HG02571 (cell line): ENCODE measurements at regions not wholly inside any gene's neighbourhood (a gene's known extent, or its start where the extent isn't known, plus 50 kb on each side); places are given as distances from the start of the nearest gene placed in this dataset.
"Not testable (repeated sequence)": the region's sequence is repeated elsewhere in the genome, so short reads cannot be mapped to it uniquely, and the experiment has no call there.

Experiments used
- ATAC-seq: cut with Tn5 transposase; IDR thresholded peaks from one replicate; pipeline ENCODE4 v1.9.1; 2021; ENCODE audit warnings: mild to moderate bottlenecking, moderate library complexity; ENCODE audit not compliant: unreplicated experiment

DNA sequence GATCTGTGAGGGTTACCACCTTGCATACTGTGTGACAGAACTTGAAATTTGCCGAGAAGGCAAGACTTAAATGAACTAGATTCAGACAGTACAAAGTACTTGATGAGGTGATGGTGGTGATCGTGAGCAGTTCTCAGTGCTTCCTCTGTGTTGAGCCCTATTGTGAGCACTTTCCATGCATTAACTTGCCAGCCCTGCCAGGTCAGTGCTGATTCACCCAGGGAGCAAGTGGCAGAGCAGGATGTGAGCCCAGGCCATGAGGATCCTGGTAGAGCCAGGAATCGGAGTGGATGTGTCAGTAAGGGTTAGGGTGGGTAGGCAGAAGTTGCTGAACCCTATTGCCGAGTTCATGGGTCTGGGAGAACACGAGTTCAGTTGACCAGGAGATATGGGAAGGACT lies 4545.7 kb upstream of the TPTE start:
- not testable (repeated sequence) for ATAC-seq

DNA sequence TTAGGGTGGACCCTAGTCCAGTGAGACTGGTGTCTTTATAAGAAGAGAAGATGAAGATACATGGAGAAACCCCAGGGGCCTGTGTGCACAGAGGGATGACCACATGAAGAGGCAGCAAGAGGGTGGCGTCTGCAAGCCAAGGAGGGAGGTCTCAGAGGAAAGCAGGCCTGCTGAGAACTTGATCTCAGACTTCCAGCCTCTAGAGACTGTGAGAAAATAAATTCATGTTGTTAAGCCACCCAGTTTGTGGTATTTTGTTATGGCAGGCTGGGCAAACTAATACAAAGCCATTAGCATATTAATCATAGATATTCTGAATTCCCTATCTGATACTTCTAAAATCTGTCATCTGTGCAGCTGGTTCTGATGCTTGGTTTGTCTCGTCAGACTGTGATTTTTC lies 4523.8 kb upstream of the TPTE start:
- not testable (repeated sequence) for ATAC-seq

DNA sequence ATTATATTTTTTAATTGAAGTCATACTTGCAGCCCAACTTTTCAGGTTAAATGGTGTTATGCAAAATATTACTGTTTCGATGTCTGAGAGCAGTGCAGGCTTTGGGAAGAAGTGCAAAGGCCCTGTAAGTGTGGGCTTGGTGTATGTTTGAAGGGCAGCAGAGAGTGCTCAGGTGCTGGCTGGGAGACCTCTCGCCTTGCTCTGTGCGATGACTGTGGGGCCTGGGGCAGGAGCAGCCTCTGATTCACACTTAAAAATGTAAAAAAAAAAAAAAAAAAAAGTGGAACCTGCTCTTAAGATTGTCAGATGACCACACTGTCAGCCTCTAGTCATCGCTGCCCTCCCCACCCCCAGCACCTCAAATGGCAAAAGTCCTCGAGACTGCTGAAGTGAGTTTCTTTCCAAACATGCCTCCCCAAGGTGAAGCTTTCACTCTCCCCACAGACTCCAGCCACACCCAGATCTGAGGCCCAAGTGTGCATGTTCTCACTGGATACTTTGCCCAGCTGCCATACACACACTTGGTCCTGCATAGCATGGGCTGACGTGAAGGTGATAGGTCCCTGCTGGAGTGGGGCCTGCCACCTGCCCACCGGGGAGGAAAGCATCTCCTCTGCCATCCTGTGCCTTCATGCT lies 4505.8 kb upstream of the TPTE start:
- ATAC-seq: not testable (repeated sequence)

DNA sequence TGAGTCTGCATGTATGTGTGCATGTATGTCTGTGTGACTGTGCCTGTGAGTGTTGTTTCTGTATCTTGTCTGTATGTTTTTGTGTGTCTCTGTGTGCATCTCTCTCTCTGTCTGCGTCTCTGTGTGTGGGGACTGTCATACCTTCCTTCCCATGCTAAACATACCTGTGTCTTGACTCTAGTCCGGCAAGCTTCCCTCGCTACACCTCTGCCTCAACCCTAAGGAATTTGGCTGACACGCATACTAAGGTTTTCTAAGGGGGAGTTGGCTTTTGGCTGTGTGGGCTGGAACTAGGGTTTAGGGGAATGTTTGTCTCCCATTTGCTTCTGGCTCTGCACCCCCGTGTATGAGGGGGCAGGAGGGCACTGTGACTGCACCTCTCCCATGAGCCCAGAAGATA lies 4500.9 kb upstream of the TPTE start:
- not testable (repeated sequence) for ATAC-seq

DNA sequence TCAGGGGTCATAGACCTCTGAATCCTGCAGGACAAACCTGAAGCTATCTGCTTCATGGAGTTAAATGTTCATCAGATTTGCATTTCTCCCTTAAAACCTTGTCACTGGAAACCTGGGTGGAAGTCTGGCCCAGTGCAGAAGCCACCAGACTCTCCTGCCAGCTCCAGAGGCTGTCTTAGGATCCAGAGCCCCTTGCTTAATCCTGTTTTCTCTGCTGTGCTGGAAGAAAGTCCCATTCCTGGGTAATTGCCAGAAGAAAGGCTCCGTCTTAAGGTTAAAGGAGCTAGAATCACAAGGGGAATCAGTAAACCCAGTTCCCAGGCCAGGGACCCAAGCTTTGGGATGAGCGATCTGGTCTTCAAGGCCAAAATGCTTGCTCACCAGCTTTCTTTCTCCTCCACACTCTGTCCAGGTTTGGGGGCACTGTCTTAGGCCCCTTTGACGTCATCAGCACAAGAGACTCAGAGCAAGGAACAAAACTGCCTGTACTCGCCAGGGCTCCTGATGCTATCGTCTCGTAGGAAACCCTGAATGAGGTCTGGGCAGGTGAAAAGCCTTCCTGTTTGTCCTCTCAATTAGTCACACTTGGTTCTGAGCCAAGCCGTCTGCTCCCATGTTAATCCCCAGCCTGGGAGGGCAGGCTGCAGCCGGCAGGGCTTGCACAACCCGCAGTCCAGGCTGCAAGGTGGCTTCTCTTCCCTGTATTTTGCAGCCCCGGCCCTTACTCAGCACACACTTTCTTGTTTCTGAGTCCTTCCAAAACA lies 4500.2 kb upstream of the TPTE start:
- not testable (repeated sequence) for ATAC-seq

DNA sequence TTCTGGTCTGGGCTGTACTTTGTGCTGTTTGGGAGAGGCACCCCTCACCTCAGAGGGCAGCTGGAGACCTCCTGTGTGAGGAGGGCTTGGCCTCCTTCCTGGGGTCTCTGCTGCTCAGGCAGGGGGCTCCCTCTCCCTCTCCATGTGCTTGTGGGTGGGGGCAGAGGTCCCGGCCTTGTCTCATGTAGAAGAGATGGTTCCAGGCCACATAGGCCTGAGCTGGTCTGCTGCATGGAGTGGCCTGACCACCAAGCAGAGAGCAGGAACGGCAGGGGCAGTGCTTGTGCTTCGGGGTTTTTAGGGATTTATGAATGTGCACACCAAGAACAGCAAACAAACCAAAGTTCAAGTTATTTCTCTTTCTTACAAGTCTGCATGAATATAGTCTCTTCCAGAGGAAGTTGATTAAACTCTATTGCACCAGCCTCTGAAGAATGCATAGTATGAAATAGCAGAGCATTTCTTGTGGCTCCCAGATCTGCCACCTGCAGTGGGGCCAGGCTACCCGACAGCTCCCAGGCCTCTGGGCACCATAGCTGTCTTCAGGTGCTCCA lies 4499.6 kb upstream of the TPTE start:
- not testable (repeated sequence) for ATAC-seq

DNA sequence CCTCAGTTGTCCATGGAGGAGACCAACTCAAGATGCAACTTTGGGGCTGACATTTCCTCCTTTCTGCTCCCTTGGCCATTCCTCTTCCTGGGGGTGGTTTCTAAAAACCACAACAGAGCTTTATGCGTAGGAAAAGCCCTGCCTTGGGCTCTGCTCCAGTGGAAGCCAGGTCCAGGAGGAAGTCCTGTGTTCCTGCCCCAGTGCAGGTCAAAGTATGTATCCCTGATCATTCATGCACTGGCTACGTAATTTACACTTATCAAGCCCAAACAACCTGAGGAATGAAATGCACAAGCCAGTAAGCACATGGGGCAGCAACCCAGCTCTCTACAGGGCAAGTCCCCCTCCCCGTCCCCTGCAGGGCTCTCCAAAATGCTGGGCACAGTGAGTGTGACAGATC lies 4498.1 kb upstream of the TPTE start:
- ATAC-seq: not testable (repeated sequence)

DNA sequence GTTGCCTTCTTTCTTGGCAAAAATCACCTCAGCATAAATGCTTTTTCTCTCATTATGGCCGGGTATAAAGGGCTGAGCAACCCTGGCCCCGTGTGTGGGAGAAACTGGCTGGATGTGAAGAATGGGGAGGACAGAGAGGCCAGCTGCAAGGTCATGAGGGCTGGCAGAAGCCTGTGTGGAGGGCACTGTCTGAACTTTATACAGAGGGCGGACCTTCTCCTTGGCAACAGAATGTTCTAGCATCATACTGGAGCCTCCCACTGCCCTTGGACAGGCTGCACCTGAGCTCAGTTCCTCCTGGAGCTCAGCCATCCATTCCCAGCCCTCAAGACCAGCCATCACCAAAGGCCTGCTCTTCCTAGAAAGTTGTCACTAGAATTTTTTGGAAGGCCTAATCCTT lies 4496.2 kb upstream of the TPTE start:
- not testable (repeated sequence) for ATAC-seq

DNA sequence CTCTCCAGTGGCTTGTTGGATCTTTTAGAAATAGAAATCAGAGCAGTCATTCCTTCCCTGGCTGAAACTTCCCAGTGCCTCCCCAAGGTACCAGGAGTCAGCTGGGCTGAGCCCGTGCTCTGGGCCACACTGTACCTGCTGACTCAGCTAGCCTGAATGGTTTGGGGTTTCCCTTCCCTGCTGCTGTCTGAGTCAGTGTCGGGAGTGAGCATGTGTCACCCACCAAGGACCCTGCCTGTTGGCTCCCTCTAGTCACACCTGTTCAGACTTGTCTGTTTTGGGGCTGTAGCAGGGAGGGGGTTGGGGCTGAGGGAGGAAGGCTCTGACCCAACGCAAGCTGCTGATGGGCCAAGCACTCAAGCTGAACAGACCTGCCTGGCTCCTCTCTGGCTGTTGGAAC lies 4493.9 kb upstream of the TPTE start:
- ATAC-seq: not testable (repeated sequence)

DNA sequence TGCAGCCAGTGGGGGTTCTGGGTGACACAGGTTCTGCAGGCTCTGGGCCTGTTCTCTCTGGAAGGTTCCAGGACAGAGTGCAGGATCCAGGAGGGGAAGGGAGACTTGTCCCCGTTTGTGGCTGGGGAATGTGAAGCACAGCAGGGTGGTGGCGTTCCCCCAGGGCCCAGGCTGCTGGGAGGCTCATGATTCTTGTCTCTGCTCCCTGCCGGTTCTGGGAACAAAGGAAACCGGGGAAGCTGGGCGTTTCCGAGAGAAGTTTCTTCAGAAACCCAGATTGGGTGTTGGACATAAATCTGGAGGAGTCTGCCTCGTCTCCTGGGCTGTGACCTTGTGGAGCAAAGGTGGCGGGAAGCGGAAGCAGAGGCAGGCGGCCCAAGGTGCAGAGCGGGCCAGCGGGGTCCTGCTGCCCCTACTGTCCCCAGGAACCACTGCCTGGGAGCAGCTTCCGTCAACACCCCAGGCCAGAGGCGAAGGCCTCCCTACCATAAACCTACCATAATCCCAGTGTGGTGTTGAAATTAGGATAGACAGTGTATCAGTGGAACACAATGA lies 4487.2 kb upstream of the TPTE start:
- ATAC-seq: not testable (repeated sequence)

DNA sequence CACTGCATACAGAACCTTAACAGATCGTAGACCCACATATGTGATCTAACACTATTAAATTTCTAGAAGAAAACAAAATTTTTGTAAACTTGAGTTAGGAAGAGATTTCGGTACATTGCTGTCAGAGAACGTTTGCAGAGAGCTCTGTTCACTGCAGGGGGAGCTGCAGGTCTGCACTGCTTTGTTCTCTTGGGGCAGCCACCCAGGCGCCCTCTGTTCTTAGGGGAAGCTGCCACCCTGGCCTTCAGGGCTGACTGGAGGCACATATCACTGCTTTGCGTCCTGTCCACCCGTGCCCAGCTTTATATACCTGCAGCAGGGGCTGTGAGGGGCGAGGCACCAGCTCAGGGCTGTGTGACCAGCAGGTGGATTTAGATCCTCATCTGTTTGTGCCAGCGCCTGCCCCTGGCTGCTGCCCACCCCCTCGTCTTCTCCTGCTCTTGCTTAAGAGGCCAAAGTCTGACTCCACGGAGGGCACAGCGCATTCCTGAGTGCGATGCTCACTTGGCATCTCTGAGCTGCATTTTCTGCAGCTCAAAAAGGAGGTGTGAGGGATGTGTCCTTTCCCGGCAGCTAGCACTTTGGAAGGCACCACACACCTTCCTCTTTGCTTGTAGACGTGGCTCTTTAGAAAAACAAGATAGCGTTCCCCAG lies 4486.4 kb upstream of the TPTE start:
- not testable (repeated sequence) for ATAC-seq

DNA sequence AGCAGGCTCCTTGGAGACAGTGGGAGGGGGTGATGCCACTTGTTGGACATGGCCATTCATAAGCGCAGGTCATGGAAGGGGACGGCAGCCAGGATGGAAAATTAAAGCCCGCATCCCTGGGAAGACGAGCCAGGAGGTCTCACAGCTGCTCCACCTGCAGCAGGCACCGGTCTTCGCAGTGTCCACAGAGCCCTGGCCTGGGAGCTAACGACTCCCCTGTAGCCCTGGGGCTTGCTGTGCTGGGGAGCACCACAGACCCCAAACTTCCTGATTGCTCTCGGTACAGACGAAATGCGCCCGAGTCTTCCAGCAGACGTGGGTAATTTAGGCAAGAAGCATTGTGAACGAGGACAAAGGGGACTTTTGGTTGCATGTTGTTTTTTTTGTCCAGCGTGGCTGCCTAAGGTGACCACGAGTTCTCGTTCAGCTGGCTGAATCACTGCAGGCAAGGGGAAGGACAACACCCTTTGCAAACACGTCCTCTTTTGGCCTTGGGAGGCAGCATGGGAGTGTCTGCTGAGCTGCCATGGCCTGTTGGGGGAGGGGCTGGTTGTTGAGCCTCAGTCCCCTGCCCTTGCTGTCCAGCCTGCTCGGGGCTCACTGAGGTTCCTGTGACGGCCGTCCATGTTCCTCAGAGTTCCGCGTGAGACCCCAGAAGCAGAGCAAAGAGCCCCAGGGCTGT lies 4485.8 kb upstream of the TPTE start:
- not testable (repeated sequence) for ATAC-seq

DNA sequence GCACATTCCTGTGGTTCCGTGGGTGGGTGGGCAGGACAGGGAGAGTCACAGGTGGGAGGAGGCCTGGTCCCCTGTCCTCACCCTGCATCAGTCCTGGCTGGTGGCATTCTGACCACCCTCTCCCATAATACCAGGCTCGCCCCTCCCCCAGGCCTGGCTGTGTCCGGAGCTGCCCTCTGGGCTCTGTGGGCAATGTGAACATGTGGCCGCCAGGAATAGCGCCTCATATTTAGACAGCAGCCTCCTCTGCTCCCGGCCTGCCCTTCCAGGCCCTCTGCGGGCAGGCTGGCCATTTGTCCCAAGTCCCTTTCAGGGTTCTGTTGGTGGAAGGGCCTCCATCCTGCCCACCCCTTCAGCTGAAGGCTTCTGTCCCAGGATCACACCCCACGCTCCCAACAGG lies 4482.2 kb upstream of the TPTE start:
- not testable (repeated sequence) for ATAC-seq

DNA sequence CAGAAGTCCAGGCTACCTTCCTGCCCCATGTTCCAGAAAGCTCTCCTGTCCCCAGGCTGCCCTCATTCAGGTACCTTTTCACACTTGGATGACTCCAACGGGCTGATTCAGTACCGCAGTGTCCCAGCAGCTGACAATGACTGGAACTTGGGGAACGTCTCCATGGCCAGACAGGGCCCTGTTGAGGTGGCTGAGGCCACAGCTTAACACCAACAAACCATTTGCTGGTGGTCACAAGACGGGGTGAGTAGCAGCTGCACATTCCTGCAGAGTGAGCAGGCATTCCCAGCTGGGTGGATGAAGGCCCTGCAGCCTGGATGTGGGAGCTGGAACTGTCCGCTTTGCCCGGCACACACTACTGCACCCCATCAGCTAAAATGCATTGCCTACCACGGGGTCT lies 4481.3 kb upstream of the TPTE start:
- not testable (repeated sequence) for ATAC-seq

DNA sequence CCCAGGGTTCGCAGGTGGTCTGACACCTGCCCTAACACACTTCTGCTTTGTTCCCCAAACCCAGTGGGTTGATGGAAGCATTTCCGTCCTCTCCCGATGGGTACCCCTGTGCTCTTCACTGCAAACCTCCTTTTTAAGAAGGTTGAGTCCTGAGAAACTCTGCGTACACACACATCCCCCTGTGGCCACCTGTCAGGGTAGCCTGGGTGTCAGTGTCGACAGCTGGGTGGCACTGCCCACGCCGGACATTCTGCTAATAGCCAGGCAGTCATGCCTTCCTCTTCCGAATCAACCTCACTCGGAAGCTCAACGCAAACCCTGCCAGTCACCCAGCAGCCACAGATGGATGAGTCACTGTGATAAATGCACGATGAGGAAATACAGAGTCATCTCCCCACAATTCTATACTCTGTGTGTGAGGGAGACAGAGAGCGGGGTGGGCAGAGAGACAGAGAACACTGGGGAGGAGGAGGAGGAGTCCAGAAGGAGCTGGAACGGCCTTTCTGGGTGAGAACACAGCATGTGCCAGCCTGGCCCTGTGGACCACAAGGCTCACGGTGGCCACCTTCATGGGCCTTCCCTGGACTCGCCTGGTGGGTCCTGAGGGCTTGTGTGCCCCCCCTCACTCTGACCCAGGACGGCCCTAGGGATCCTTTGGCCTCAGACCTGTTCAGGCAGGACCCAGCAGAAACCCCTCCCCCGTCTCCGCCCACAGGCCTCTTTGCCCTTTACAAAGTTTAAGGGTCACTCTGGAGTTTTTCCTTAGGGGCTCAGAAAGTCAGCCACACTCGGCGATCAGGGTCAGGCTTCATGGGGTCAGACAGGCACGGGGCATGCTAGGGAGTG lies 4477.7 kb upstream of the TPTE start:
- ATAC-seq: not testable (repeated sequence)

DNA sequence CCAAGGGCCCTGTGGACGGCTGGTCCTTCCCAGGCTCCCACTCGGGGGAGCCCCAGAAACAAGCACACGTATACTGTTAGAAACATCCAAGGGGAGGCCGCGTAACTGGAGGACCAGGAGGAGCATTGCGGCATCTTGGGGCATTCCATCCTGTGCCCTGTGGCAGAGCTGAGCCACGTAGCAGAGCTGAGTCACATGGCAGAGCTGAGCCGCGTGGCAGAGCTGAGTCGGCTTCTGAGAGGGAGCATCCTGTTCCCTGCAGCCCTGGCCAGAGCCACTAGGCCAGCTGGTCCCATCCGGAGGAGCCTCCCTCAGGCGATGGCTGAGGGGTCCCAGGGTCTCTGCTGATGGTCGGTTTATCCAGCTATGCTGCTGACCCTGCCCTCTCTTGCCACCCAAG lies 4476.7 kb upstream of the TPTE start:
- not testable (repeated sequence) for ATAC-seq

DNA sequence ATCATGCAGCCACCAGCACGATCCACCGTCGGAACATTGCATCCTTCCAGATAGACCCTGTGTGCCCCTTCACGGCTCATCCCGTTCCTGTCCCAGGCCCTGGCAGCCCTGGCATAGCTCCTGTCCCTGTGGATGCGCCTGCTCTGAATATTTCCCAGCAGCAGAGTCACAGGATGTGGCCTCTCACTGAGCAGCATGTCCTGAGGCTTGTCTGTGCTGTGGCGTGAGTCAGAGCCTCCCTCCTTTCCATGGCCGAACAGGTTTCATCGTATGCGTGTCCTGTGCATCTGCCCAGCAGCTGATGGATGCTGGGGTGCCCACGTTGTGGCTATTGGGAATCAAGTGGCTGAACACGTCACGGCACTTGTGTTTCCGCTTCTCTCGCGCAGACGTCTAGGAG lies 4471.5 kb upstream of the TPTE start:
- ATAC-seq: not testable (repeated sequence)

DNA sequence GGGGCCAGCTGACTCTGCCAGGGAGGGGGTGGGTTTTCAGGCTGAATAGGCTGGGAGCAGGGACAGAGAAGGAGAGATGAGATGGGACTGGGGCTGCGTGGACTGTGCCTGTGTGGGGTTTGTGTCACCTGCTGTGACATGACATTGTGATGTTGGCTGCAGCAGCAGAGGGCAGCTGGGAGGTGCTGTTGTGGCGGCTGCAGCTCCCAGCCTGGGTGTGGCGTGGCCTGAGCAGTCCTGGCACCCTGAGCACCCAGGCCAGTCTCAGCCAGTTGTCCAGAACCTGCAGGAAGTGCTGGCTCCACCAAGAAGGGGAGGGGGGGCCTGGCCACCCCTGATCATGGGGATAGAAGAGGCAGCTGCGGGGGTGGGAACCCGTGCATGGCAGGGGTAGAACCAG lies 4469.3 kb upstream of the TPTE start:
- ATAC-seq: not testable (repeated sequence)

DNA sequence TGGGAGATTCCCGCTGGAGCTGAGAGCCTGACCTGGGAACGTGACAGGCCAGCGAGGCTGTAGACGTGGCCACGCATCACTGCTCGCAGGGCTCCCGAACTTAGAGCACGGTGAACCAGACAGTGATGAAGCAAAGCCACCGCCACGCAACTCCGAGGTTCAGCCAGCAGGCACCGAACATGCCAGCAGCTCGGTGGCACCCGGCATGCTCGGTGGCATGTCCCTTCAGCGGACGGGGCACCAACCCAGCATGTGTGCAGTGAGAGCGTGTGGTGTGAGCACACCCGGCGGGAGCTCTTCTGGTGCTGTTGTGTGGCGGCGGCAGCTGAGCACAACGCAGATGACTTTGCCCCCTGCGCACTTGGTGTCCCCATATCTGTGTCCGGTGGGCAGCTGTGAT lies 4468.2 kb upstream of the TPTE start:
- not testable (repeated sequence) for ATAC-seq

DNA sequence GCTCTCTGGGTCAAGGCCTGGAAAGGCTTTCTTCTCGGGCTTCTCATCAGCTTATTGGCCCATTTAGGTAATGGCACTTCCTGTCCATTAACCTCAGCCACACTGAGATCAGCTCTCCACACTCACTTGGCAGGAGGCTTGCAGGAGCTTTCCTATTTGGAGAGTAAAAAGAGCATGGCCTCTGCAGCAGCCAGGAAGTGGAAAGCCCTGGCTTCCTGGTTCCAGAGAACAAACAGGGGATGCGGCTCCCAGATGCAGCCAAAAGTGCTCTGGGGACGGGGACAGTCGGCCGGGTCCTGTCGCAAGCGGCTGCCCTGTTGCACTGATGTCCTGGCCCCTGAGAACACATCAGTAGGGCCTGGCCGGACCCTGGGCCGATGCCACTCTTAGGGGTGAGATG lies 4462.4 kb upstream of the TPTE start:
- ATAC-seq: not testable (repeated sequence)
